Peyer's patch (tissue), 4 donors: ENCODE measurements at regions not wholly inside any gene's neighbourhood (a gene's known extent, or its start where the extent isn't known, plus 50 kb on each side); places are given as distances from the start of the nearest gene placed in this dataset.

ENCODE experiments used
- DNase-seq, 3 donors: peaks; one replicate each; pipeline ENCODE4 v3.0.0-alpha.2; 2017 to 2019
- H3K27ac ChIP-seq, 4 donors: fragments of 200-600 bp; sonication (generic); one replicate each; pipeline ENCODE4 v1.5.1; 2016 to 2019
- H3K27me3 ChIP-seq, 2 donors: fragments of 200-600 bp; sonication (generic); one replicate each; pipeline ENCODE4 v1.5.1; 2019
- H3K36me3 ChIP-seq, 3 donors: fragments of 200-600 bp; sonication (generic); one replicate each; pipeline ENCODE4 v1.5.1; 2016 to 2019
- H3K4me1 ChIP-seq, 4 donors: fragments of 200-600 bp; sonication (generic); one replicate each; pipeline ENCODE4 v1.5.1; 2016 to 2019
- H3K4me3 ChIP-seq, 4 donors: fragments of 200-600 bp; sonication (generic); 1 replicate in 3 of 4; 2 replicates in 1 of 4; pipeline ENCODE4 v1.5.1; 2016 to 2019; ENCODE audit warnings: mild to moderate bottlenecking in 1 of 4
- H3K9me3 ChIP-seq, 4 donors: fragments of 200-600 bp; sonication (generic); one replicate each; pipeline ENCODE4 v1.5.1; 2016 to 2019; ENCODE audit warnings: mild to moderate bottlenecking in 1 of 4
- CTCF ChIP-seq, 6 experiments: fragments of 450-650 bp in 4 of 6; fragments of 200-600 bp in 2 of 6; sonication (generic) in 1 of 6; IDR thresholded peaks; one replicate each; pipeline ENCODE4 v1.5.1; 2017 to 2019; ENCODE audit warnings: antibody characterized with exemption in 6 of 6, mild to moderate bottlenecking in 3 of 6, moderate library complexity in 1 of 6
- POLR2A ChIP-seq, 2 donors: fragments of 450-650 bp; IDR thresholded peaks; one replicate each; pipeline ENCODE4 v1.5.1; 2017; ENCODE audit warnings: antibody characterized with exemption in 2 of 2, mild to moderate bottlenecking in 2 of 2, moderate library complexity in 2 of 2

- TF ChIP-seq POLR2A (IDR thresholded peaks at IDR 0.05) (no peak), CTCF (IDR thresholded peaks at IDR 0.05) (no peak)
- no peaks in the 10 kb centered on the region for H3K36me3 ChIP-seq
These were observed 76.4 kb downstream of the HRH4 start for GRCh38 chr18:24536834-24537233.

GRCh38 chr18:24538414-24539264, 78.2 kb downstream of the HRH4 start:
- Histone ChIP-seq H3K4me1 (peaks cover 0 to 24% (median 0%) of the 10 kb centered on the region in 4 donors), H3K4me3 (no peak overlapping the region), H3K27me3 (no peaks in the 10 kb centered on the region), H3K9me3 (no peaks in the 10 kb centered on the region), H3K36me3 (no peaks in the 10 kb centered on the region), H3K27ac (no peak overlapping the region)
- no peak for DNase-seq
- no peak for TF ChIP-seq CTCF (IDR thresholded peaks at IDR 0.05)
- no peak for TF ChIP-seq POLR2A (IDR thresholded peaks at IDR 0.05)

More at GRCh38 chr18:24536834-24537233, 76.4 kb downstream of the HRH4 start:
- peaks cover 0 to 24% (median 0%) of the 10 kb centered on the region in 4 donors for H3K4me1 ChIP-seq
- H3K27me3 ChIP-seq, result no peaks in the 10 kb centered on the region
- no peaks in the 10 kb centered on the region for H3K9me3 ChIP-seq
- H3K27ac ChIP-seq, result no peak overlapping the region
- no peak for DNase-seq
- no peak overlapping the region for H3K4me3 ChIP-seq

GRCh38 chr18:24539866-24540617, 79.6 kb downstream of the HRH4 start:
- DNase-seq, result no peak
- no peaks in the 10 kb centered on the region for H3K36me3 ChIP-seq
- no peaks in the 10 kb centered on the region for H3K9me3 ChIP-seq
- no peak overlapping the region for H3K27ac ChIP-seq
- no peak overlapping the region for H3K4me3 ChIP-seq
- H3K27me3 ChIP-seq, result no peaks in the 10 kb centered on the region
- no peak for TF ChIP-seq POLR2A (IDR thresholded peaks at IDR 0.05)
- TF ChIP-seq CTCF (IDR thresholded peaks at IDR 0.05), result no peak
- peaks cover 0 to 24% (median 0%) of the 10 kb centered on the region in 4 donors for H3K4me1 ChIP-seq

- no peak for TF ChIP-seq CTCF (IDR thresholded peaks at IDR 0.05)
- no peak for TF ChIP-seq POLR2A (IDR thresholded peaks at IDR 0.05)
- Histone ChIP-seq H3K27ac (no peak overlapping the region), H3K4me1 (peaks cover 0 to 16% (median 0%) of the 10 kb centered on the region in 4 donors), H3K4me3 (no peak overlapping the region), H3K9me3 (no peaks in the 10 kb centered on the region), H3K27me3 (no peaks in the 10 kb centered on the region), H3K36me3 (no peaks in the 10 kb centered on the region)
- DNase-seq, result no peak
These were observed 80.5 kb downstream of the HRH4 start for GRCh38 chr18:24540896-24541295.

- TF ChIP-seq POLR2A (IDR thresholded peaks at IDR 0.05) (no peak), CTCF (IDR thresholded peaks at IDR 0.05) (no peak)
- no peaks in the 10 kb centered on the region for H3K27me3 ChIP-seq
- H3K27ac ChIP-seq, result no peak overlapping the region
These were observed 82.8 kb downstream of the HRH4 start for GRCh38 chr18:24543086-24543794.

More at GRCh38 chr18:24543086-24543794, 82.8 kb downstream of the HRH4 start:
- H3K4me1 ChIP-seq, result peaks cover 0 to 8% (median 0%) of the 10 kb centered on the region in 4 donors
- no peak overlapping the region for H3K4me3 ChIP-seq
- no peak for DNase-seq
- H3K36me3 ChIP-seq, result no peaks in the 10 kb centered on the region
- no peaks in the 10 kb centered on the region for H3K9me3 ChIP-seq
